GM12874 (cell line): ENCODE measurements at regions not wholly inside any gene's neighbourhood (a gene's known extent, or its start where the extent isn't known, plus 50 kb on each side); places are given as distances from the start of the nearest gene placed in this dataset.

Source experiments
- TF ChIP-seq, protein P1 (sequence below): IDR thresholded peaks from 2 replicates; pipeline ENCODE4 v1.5.1; 2011; ENCODE audit warnings: low read depth, mild to moderate bottlenecking, control low read depth, low read length, moderate library complexity; ENCODE audit not compliant: insufficient read depth

GRCh38 chr7:149635561-149636329, 137.6 kb downstream of the ZNF467 start:
- TF ChIP-seq, protein P1, sequence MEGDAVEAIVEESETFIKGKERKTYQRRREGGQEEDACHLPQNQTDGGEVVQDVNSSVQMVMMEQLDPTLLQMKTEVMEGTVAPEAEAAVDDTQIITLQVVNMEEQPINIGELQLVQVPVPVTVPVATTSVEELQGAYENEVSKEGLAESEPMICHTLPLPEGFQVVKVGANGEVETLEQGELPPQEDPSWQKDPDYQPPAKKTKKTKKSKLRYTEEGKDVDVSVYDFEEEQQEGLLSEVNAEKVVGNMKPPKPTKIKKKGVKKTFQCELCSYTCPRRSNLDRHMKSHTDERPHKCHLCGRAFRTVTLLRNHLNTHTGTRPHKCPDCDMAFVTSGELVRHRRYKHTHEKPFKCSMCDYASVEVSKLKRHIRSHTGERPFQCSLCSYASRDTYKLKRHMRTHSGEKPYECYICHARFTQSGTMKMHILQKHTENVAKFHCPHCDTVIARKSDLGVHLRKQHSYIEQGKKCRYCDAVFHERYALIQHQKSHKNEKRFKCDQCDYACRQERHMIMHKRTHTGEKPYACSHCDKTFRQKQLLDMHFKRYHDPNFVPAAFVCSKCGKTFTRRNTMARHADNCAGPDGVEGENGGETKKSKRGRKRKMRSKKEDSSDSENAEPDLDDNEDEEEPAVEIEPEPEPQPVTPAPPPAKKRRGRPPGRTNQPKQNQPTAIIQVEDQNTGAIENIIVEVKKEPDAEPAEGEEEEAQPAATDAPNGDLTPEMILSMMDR: no peak

- TF ChIP-seq, protein P1: no peak
These were observed 136.7 kb upstream of the ZNF746 start for GRCh38 chr7:149633976-149634945.

DNA sequence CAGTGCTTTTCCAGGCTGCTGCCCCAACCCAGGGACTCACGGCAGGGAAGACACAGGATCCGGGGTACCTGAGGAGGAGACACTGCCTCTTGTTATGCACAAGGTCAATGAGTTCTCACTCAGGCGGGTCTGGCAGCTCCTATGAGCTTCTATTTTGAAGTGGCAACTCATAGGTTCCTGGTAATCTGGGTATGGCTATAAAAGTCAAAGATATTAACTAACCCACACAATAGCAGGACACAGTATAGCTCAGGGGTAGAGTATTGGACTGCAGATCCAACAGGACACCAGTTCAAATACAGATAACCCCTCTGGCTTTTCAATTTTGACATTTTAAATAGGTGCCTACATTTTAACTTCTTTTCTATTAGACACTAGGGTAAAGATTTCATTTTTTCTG, 130.3 kb upstream of the ZNF746 start:
- TF ChIP-seq, protein P1: no peak

GRCh38 chr7:149626972-149627371, 129.4 kb upstream of the ZNF746 start:
- TF ChIP-seq, protein P1: no peak

DNA sequence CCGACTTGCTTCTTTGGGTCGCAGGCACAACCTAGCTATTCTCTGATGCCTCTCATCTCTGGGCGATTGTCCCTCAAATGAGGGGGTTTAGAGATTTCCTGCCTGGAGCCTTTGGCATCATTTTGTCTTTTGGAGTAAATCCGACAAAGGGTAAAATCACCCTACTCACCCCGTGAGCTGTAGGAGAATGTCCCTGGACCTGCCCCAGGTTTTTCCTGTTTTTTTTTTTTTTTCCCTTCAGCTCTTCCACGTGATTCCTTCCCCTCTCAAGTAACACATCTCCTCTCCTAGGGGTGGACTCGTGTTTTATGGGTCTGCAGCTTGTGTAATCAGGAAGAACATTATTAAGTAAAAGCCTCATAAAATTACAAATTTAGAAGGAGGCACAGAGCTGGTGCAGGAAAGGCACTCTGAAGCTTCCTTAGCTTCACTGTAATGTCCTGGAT, 128.4 kb upstream of the ZNF746 start:
- TF ChIP-seq, protein P1: no peak

DNA sequence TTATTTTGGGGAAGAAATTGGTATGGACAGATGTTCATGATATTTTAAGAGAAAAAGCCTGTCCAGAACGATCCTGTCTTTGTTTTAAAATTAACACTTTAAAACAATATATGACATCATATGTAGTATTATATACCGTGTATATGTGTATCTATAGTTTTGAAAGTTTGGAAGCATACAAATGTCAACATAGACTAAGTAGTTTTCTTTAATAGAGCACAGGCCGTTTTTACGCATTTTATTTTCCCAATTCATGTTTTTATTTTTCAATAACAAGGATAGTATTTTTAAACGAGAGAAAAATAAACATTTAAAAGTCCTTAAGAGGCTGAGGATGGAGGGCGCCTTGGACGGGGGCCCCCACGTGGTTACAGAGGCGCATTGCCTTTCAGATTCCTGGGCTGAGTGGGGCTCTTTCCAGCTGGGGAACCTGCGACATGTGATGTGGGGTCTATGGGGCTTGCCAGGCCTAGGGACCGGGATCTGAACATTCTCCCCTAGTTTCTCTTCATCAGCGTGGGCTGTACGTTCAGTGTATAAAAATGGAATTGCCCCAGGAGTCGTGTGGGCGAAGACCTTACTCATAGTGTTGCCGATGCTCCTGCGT, 127.8 kb upstream of the ZNF746 start:
- TF ChIP-seq, protein P1: peak; percentile 67
